SK-N-SH treated with all-trans-retinoic acid at 6 μM for 48 hours (cell line): ENCODE measurements at regions not wholly inside any gene's neighbourhood (a gene's known extent, or its start where the extent isn't known, plus 50 kb on each side); places are given as distances from the start of the nearest gene placed in this dataset.

Source experiments
- ATAC-seq: fragments of 200-7000 bp; cut with Tn5 transposase; 3 replicates; pipeline ENCODE4 v1.9.1; 2020; ENCODE audit warnings: mild to moderate bottlenecking, moderate library complexity
- ARNTL ChIP-seq: fragments of 450-650 bp; formaldehyde crosslinking; IDR thresholded peaks from 2 replicates; pipeline ENCODE4 v1.5.0; 2020; ENCODE audit warnings: low read depth, mild to moderate bottlenecking, moderate library complexity, borderline replicate concordance
- BACH2 ChIP-seq: fragments of 250-450 bp; sonication (Bioruptor Pico); IDR thresholded peaks from 2 replicates; pipeline ENCODE4 v1.9.0; 2021; ENCODE audit warnings: mild to moderate bottlenecking, borderline replicate concordance
- CSDC2 ChIP-seq: fragments of 250-450 bp; sonication (Bioruptor Pico); IDR thresholded peaks from 2 replicates; pipeline ENCODE4 v1.5.0; 2020; ENCODE audit warnings: mild to moderate bottlenecking, moderate library complexity
- ESRRG ChIP-seq: fragments of 250-450 bp; sonication (Bioruptor Pico); IDR thresholded peaks from 2 replicates; pipeline ENCODE4 v1.6.1; 2021; ENCODE audit warnings: mild to moderate bottlenecking
- ISL1 ChIP-seq: fragments of 250-450 bp; sonication (Bioruptor Pico); IDR thresholded peaks from 2 replicates; pipeline ENCODE4 v2.1.2; 2022; ENCODE audit warnings: mild to moderate bottlenecking, moderate library complexity
- OSR1 ChIP-seq: fragments of 250-450 bp; sonication (Bioruptor Pico); IDR thresholded peaks from 2 replicates; pipeline ENCODE4 v1.8.0; 2022; ENCODE audit warnings: moderate library complexity, mild to moderate bottlenecking, inconsistent platforms
- PPARA ChIP-seq: fragments of 250-450 bp; sonication (Bioruptor Pico); IDR thresholded peaks from 2 replicates; pipeline ENCODE4 v1.5.0; 2020; ENCODE audit warnings: mild to moderate bottlenecking, borderline replicate concordance
- RARB ChIP-seq: fragments of 250-450 bp; sonication (Bioruptor Pico); IDR thresholded peaks from 2 replicates; pipeline ENCODE4 v1.8.0; 2021; ENCODE audit warnings: mild to moderate bottlenecking, moderate library complexity
- SNAI2 ChIP-seq: fragments of 250-450 bp; sonication (Bioruptor Pico); IDR thresholded peaks from 2 replicates; pipeline ENCODE4 v1.5.0; 2020; ENCODE audit warnings: mild to moderate bottlenecking, moderate library complexity
- TCF4 ChIP-seq: fragments of 250-450 bp; sonication (Bioruptor Pico); IDR thresholded peaks from 2 replicates; pipeline ENCODE4 v1.8.0; 2021; ENCODE audit warnings: mild to moderate bottlenecking, moderate library complexity, borderline replicate concordance
- TOX ChIP-seq: fragments of 250-450 bp; sonication (Bioruptor Pico); IDR thresholded peaks from 2 replicates; pipeline ENCODE4 v1.8.0; 2021; ENCODE audit warnings: mild to moderate bottlenecking, moderate library complexity, borderline replicate concordance
- ZC3H10 ChIP-seq: fragments of 250-450 bp; sonication (Bioruptor Pico); IDR thresholded peaks from 2 replicates; pipeline ENCODE4 v1.5.1; 2021; ENCODE audit warnings: mild to moderate bottlenecking, moderate library complexity
- ZFP3 ChIP-seq: fragments of 250-450 bp; sonication (Bioruptor Pico); IDR thresholded peaks from 2 replicates; pipeline ENCODE4 v1.5.0; 2020; ENCODE audit warnings: mild to moderate bottlenecking, moderate library complexity
- ZFP30 ChIP-seq: fragments of 450-650 bp; formaldehyde crosslinking; IDR thresholded peaks from 2 replicates; pipeline ENCODE4 v1.5.0; 2022; ENCODE audit warnings: mild to moderate bottlenecking, moderate library complexity
- ZNF565 ChIP-seq: fragments of 450-650 bp; formaldehyde crosslinking; conservative IDR thresholded peaks from 2 replicates; pipeline ENCODE4 v1.5.0; 2020; ENCODE audit warnings: low read depth, mild to moderate bottlenecking, moderate library complexity
- ZNF70 ChIP-seq: fragments of 450-650 bp; formaldehyde crosslinking; IDR thresholded peaks from 2 replicates; pipeline ENCODE4 v1.5.0; 2020; ENCODE audit warnings: mild to moderate bottlenecking, moderate library complexity
- ZNF8 ChIP-seq: fragments of 450-650 bp; formaldehyde crosslinking; IDR thresholded peaks from 2 replicates; pipeline ENCODE4 v1.5.0; 2020; ENCODE audit warnings: mild to moderate bottlenecking, moderate library complexity
- TF ChIP-seq, protein P1 (sequence below): fragments of 250-450 bp; sonication (Bioruptor Pico); IDR thresholded peaks from 2 replicates; pipeline ENCODE4 v1.5.0; 2020; ENCODE audit warnings: mild to moderate bottlenecking, moderate library complexity
- TF ChIP-seq, protein P2 (sequence below): fragments of 250-450 bp; sonication (Bioruptor Pico); IDR thresholded peaks from 2 replicates; pipeline ENCODE4 v1.8.0; 2021; ENCODE audit warnings: low read depth, mild to moderate bottlenecking, moderate library complexity, borderline replicate concordance
- TF ChIP-seq, protein P3 (sequence below): fragments of 250-450 bp; sonication (Bioruptor Pico); IDR thresholded peaks from 2 replicates; pipeline ENCODE4 v1.8.0; 2020; ENCODE audit warnings: mild to moderate bottlenecking, moderate library complexity, borderline replicate concordance
- TF ChIP-seq, protein P4 (sequence below): fragments of 250-450 bp; sonication (Bioruptor Pico); IDR thresholded peaks from 2 replicates; pipeline ENCODE4 v1.5.1; 2020; ENCODE audit warnings: low read depth, mild to moderate bottlenecking, moderate library complexity
- TF ChIP-seq, protein P5 (sequence below): fragments of 250-450 bp; sonication (Bioruptor Pico); IDR thresholded peaks from 2 replicates; pipeline ENCODE4 v1.5.1; 2021; ENCODE audit warnings: mild to moderate bottlenecking, moderate library complexity

DNA sequence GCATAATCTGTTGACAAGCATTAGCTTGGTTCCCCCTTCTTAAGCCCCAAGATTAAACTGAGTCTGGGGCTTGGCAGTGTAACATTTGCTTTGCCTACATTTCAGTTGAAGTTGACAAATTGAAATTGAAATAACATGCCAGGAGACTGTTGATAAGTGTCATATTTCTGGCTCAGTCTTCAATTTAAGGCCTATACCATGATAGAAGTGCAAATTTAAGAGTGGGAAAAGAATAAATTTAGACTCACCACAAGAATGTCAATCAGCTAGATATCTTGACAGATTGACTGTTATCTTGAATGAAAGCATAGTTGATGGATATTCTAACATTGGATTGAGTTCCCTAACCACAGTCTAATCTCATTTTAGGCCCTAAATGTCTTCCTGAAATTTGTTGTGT lies 117.6 kb downstream of the MAGEB17 start:
- ATAC-seq, result no peak
- TF ChIP-seq ZFP3 (no peak), ESRRG (no peak), ZC3H10 (CRISPR knock-in tag) (no peak), PPARA (no peak), OSR1 (CRISPR knock-in tag) (no peak), ZNF8 (CRISPR knock-in tag) (no peak), ARNTL (CRISPR knock-in tag) (no peak), ZNF565 (CRISPR knock-in tag) (no peak), ZNF70 (CRISPR knock-in tag) (no peak), RARB (CRISPR knock-in tag) (no peak)
- TF ChIP-seq, protein P1, sequence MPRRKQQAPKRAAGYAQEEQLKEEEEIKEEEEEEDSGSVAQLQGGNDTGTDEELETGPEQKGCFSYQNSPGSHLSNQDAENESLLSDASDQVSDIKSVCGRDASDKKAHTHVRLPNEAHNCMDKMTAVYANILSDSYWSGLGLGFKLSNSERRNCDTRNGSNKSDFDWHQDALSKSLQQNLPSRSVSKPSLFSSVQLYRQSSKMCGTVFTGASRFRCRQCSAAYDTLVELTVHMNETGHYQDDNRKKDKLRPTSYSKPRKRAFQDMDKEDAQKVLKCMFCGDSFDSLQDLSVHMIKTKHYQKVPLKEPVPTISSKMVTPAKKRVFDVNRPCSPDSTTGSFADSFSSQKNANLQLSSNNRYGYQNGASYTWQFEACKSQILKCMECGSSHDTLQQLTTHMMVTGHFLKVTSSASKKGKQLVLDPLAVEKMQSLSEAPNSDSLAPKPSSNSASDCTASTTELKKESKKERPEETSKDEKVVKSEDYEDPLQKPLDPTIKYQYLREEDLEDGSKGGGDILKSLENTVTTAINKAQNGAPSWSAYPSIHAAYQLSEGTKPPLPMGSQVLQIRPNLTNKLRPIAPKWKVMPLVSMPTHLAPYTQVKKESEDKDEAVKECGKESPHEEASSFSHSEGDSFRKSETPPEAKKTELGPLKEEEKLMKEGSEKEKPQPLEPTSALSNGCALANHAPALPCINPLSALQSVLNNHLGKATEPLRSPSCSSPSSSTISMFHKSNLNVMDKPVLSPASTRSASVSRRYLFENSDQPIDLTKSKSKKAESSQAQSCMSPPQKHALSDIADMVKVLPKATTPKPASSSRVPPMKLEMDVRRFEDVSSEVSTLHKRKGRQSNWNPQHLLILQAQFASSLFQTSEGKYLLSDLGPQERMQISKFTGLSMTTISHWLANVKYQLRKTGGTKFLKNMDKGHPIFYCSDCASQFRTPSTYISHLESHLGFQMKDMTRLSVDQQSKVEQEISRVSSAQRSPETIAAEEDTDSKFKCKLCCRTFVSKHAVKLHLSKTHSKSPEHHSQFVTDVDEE (CRISPR knock-in tag), result no peak
- TF ChIP-seq, protein P2, sequence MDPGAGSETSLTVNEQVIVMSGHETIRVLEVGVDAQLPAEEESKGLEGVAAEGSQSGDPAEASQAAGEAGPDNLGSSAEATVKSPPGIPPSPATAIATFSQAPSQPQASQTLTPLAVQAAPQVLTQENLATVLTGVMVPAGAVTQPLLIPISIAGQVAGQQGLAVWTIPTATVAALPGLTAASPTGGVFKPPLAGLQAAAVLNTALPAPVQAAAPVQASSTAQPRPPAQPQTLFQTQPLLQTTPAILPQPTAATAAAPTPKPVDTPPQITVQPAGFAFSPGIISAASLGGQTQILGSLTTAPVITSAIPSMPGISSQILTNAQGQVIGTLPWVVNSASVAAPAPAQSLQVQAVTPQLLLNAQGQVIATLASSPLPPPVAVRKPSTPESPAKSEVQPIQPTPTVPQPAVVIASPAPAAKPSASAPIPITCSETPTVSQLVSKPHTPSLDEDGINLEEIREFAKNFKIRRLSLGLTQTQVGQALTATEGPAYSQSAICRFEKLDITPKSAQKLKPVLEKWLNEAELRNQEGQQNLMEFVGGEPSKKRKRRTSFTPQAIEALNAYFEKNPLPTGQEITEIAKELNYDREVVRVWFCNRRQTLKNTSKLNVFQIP (CRISPR knock-in tag), result no peak
- TF ChIP-seq, protein P3, sequence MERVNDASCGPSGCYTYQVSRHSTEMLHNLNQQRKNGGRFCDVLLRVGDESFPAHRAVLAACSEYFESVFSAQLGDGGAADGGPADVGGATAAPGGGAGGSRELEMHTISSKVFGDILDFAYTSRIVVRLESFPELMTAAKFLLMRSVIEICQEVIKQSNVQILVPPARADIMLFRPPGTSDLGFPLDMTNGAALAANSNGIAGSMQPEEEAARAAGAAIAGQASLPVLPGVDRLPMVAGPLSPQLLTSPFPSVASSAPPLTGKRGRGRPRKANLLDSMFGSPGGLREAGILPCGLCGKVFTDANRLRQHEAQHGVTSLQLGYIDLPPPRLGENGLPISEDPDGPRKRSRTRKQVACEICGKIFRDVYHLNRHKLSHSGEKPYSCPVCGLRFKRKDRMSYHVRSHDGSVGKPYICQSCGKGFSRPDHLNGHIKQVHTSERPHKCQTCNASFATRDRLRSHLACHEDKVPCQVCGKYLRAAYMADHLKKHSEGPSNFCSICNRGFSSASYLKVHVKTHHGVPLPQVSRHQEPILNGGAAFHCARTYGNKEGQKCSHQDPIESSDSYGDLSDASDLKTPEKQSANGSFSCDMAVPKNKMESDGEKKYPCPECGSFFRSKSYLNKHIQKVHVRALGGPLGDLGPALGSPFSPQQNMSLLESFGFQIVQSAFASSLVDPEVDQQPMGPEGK, result no peak

DNA sequence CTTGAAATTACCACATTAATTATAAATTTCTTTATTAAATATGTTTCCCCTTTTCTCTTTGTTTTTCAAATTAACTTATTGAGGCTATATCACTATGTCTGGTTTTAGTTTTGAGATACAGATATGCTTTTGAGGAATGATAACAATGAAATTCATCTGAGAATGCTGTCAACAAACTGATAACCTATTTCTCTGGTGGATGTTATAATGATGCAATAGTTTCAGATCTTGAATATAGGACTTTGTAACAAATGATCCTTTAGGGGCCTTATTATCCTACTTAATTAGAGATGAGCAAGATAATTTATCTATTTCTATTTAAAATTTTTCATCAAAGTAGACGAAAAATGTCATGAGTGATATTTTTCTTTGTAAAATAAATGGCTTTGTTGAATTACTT lies 123.7 kb downstream of the MAGEB17 start:
- TF ChIP-seq TCF4 (CRISPR knock-in tag) (no peak), PPARA (no peak), ARNTL (CRISPR knock-in tag) (no peak), ZFP3 (no peak), RARB (CRISPR knock-in tag) (no peak), BACH2 (CRISPR knock-in tag) (no peak), ZNF565 (CRISPR knock-in tag) (no peak)
- TF ChIP-seq, protein P4, sequence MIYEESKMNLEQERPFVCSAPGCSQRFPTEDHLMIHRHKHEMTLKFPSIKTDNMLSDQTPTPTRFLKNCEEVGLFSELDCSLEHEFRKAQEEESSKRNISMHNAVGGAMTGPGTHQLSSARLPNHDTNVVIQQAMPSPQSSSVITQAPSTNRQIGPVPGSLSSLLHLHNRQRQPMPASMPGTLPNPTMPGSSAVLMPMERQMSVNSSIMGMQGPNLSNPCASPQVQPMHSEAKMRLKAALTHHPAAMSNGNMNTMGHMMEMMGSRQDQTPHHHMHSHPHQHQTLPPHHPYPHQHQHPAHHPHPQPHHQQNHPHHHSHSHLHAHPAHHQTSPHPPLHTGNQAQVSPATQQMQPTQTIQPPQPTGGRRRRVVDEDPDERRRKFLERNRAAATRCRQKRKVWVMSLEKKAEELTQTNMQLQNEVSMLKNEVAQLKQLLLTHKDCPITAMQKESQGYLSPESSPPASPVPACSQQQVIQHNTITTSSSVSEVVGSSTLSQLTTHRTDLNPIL (CRISPR knock-in tag), result no peak
- TF ChIP-seq, protein P2 (CRISPR knock-in tag), result no peak
- ATAC-seq, result no peak

DNA sequence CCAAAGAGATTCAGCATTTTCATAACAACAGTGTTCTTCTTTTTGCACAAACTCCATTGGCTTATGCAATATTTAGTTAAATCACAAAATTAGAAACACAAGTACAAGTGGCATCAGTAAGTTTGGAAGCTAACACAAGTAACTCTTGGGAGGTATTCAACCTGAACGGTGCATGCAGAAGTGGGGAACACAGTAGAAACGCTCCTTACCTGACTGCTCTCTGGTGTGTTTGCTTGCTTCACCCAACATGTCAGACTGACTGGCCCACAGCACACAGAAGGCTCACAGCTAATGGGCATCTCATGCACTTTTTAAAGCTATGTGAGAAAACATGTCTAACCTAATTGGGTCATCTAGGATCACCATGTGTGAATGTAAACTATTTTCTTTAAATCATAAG lies 133.6 kb downstream of the MAGEB17 start:
- ATAC-seq, result no peak

DNA sequence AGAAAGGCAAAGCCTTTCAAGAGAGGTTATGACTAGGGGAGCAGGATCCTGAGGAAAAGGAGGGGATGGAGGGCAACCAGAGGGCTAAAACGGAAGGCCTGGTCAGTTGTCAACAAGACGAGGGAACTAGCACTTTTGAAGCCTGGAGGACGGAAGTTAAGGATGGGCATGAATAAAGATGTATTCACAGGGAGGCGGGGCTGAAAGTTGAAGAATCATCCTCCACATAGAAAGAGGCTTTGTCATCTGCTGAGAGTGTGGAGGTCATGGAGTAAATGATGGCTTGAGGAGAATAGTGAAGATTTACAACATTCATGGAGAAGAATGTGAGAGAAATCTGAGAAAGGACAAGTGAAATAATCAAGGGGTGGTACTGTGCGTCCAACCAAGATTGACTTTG lies 137.5 kb downstream of the MAGEB17 start:
- no peak for ATAC-seq
- TF ChIP-seq ZNF70 (CRISPR knock-in tag), result no peak
- no peak for TF ChIP-seq ZNF565 (CRISPR knock-in tag)
- TF ChIP-seq TCF4 (CRISPR knock-in tag), result no peak
- no peak for TF ChIP-seq TOX (CRISPR knock-in tag)
- no peak for TF ChIP-seq ZFP3
- no peak for TF ChIP-seq SNAI2 (CRISPR knock-in tag)
- TF ChIP-seq OSR1 (CRISPR knock-in tag), result no peak
- TF ChIP-seq ZC3H10 (CRISPR knock-in tag), result no peak
- TF ChIP-seq, protein P2 (CRISPR knock-in tag), result no peak
- TF ChIP-seq CSDC2 (CRISPR knock-in tag), result no peak
- TF ChIP-seq ZFP30 (CRISPR knock-in tag), result no peak
- TF ChIP-seq ZNF8 (CRISPR knock-in tag), result no peak
- TF ChIP-seq ESRRG, result no peak
- TF ChIP-seq, protein P5, sequence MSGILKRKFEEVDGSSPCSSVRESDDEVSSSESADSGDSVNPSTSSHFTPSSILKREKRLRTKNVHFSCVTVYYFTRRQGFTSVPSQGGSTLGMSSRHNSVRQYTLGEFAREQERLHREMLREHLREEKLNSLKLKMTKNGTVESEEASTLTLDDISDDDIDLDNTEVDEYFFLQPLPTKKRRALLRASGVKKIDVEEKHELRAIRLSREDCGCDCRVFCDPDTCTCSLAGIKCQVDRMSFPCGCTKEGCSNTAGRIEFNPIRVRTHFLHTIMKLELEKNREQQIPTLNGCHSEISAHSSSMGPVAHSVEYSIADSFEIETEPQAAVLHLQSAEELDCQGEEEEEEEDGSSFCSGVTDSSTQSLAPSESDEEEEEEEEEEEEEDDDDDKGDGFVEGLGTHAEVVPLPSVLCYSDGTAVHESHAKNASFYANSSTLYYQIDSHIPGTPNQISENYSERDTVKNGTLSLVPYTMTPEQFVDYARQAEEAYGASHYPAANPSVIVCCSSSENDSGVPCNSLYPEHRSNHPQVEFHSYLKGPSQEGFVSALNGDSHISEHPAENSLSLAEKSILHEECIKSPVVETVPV (CRISPR knock-in tag), result no peak
- no peak for TF ChIP-seq ISL1 (CRISPR knock-in tag)
- TF ChIP-seq RARB (CRISPR knock-in tag), result no peak

More for the DNA sequence above, 133.6 kb downstream of the MAGEB17 start:
- no peak for TF ChIP-seq ARNTL (CRISPR knock-in tag)
- TF ChIP-seq ZNF8 (CRISPR knock-in tag), result no peak
- no peak for TF ChIP-seq TCF4 (CRISPR knock-in tag)
- no peak for TF ChIP-seq OSR1 (CRISPR knock-in tag)
- no peak for TF ChIP-seq BACH2 (CRISPR knock-in tag)
